ENCODE measurements at regions not wholly inside any gene's neighbourhood (a gene's known extent, or its start where the extent isn't known, plus 50 kb on each side); places are given as distances from the start of the nearest gene placed in this dataset.

GRCh38 chrX:82070948-82071347, 869.0 kb downstream of the SH3BGRL start:
- Histone ChIP-seq H4K20me1 (ENCODE audit: control insufficient read depth, insufficient read depth) (no peaks in the 10 kb centered on the region), H2AFZ (ENCODE audit: control insufficient read depth, low read depth, low read length) (no peak overlapping the region), H3K27ac (ENCODE audit: control insufficient read depth, insufficient read depth) (no peak overlapping the region), H3K4me2 (ENCODE audit: control insufficient read depth, insufficient read depth) (no peak overlapping the region), H3K4me1 (ENCODE audit: control insufficient read depth, insufficient read depth, low read length) (no peaks in the 10 kb centered on the region), H3K79me2 (ENCODE audit: control insufficient read depth, insufficient read depth, low read length) (no peaks in the 10 kb centered on the region), H3K4me3 (no peak overlapping the region), H3K9ac (ENCODE audit: control insufficient read depth, insufficient read depth, low read length) (no peak overlapping the region), H3K9me3 (replicated peaks; ENCODE audit: control insufficient read depth, insufficient read depth, low read length) (no peaks in the 10 kb centered on the region), H3K27me3 (replicated peaks in 1 of 2; ENCODE audit: control insufficient read depth in 2 of 2, insufficient read depth in 2 of 2, low read length in 1 of 2) (no peaks in the 10 kb centered on the region), H3K36me3 (ENCODE audit: control insufficient read depth in 2 of 2, insufficient read depth in 2 of 2, low read length in 1 of 2) (no peaks in the 10 kb centered on the region)
- RAD21 ChIA-PET (ENCODE audit: unreplicated experiment), result no interaction called here
- DNase-seq (ENCODE audit: low read depth, low spot score), result no peak
- CTCF ChIA-PET, result interaction anchor here (0.6 kb wide), 1 partner anchor 113 kb away, joined by 4 read pairs; no protein-coding TSS in a partner anchor
- 0% methylated on average over 1 of the region's 1 CpG for WGBS (ENCODE audit: insufficient coverage, insufficient replicate concordance, low lambda C conversion rate, missing lambda C conversion rate)
- in situ Hi-C loops (cut with MboI) (no loop called here), intact Hi-C loops (cut with micrococcal nuclease; ENCODE audit: unreplicated experiment) (no loop called here)
- BruUV-seq (replicated peaks), result no TSS peak
- ATAC-seq, result no peak
- POLR2A ChIA-PET, result no interaction called here
- no peak for TF ChIP-seq ZNF274 (IDR thresholded peaks at IDR 0.05; ENCODE audit: insufficient read depth, insufficient read length)
- no peak for TF ChIP-seq E2F8 (IDR thresholded peaks at IDR 0.05; ENCODE audit: low read depth, partially characterized antibody)
- TF ChIP-seq EP300 (IDR thresholded peaks at IDR 0.05; ENCODE audit: borderline replicate concordance in 1 of 2, control insufficient read depth in 1 of 2, low read depth in 2 of 2, low read length in 2 of 2), result no peak
- TF ChIP-seq TARDBP (IDR thresholded peaks at IDR 0.05; ENCODE audit: borderline replicate concordance), result no peak
- no peak for TF ChIP-seq POU2F2 (IDR thresholded peaks at IDR 0.05; ENCODE audit: borderline replicate concordance, low read depth, low read length)
- SMC1A ChIA-PET (ENCODE audit: uncharacterized antibody, unreplicated experiment), result no interaction called here
- FAIRE-seq, result no peak

- 0% methylated on average over 1 of the region's 1 CpG for WGBS (ENCODE audit: insufficient coverage, insufficient replicate concordance, low lambda C conversion rate, missing lambda C conversion rate)
- TF ChIP-seq SPI1 (IDR thresholded peaks at IDR 0.05; ENCODE audit: borderline replicate concordance, insufficient read depth, low read depth, low read length) (no peak), BHLHE40 (IDR thresholded peaks at IDR 0.05; ENCODE audit: borderline replicate concordance in 1 of 2, low read depth in 2 of 2, low read length in 1 of 2) (no peak), NFYA (IDR thresholded peaks at IDR 0.05; ENCODE audit: borderline replicate concordance, low read depth, low read length) (no peak), IRF4 (IDR thresholded peaks at IDR 0.05; ENCODE audit: low read depth, low read length) (no peak), TARDBP (IDR thresholded peaks at IDR 0.05; ENCODE audit: borderline replicate concordance) (no peak), ZSCAN29 (IDR thresholded peaks at IDR 0.05) (no peak), REST (IDR thresholded peaks at IDR 0.05; ENCODE audit: low read depth, low read length) (no peak)
Observed at GRCh38 chrX:82081027-82081426, 879.1 kb downstream of the SH3BGRL start.

More at GRCh38 chrX:82081027-82081426, 879.1 kb downstream of the SH3BGRL start:
- Histone ChIP-seq H3K79me2 (ENCODE audit: control insufficient read depth, insufficient read depth, low read length) (no peaks in the 10 kb centered on the region), H4K20me1 (ENCODE audit: control insufficient read depth, insufficient read depth) (no peaks in the 10 kb centered on the region), H3K4me2 (ENCODE audit: control insufficient read depth, insufficient read depth) (no peak overlapping the region), H3K36me3 (ENCODE audit: control insufficient read depth in 2 of 2, insufficient read depth in 2 of 2, low read length in 1 of 2) (no peaks in the 10 kb centered on the region), H2AFZ (ENCODE audit: control insufficient read depth, low read depth, low read length) (no peak overlapping the region), H3K4me1 (ENCODE audit: control insufficient read depth, insufficient read depth, low read length) (no peaks in the 10 kb centered on the region), H3K27me3 (replicated peaks in 1 of 2; ENCODE audit: control insufficient read depth in 2 of 2, insufficient read depth in 2 of 2, low read length in 1 of 2) (no peaks in the 10 kb centered on the region), H3K9ac (ENCODE audit: control insufficient read depth, insufficient read depth, low read length) (no peak overlapping the region), H3K9me3 (replicated peaks; ENCODE audit: control insufficient read depth, insufficient read depth, low read length) (no peaks in the 10 kb centered on the region), H3K4me3 (no peak overlapping the region), H3K27ac (ENCODE audit: control insufficient read depth, insufficient read depth) (no peak overlapping the region)
- ChIA-PET POLR2A (no interaction called here), SMC1A (ENCODE audit: uncharacterized antibody, unreplicated experiment) (no interaction called here), CTCF (interaction anchor here (0.9 kb wide), 1 partner anchor 123 kb away, joined by 3 read pairs; no protein-coding TSS in a partner anchor), RAD21 (ENCODE audit: unreplicated experiment) (no interaction called here)
- FAIRE-seq (no peak), ATAC-seq (no peak), DNase-seq (ENCODE audit: low read depth, low spot score) (no peak)
- intact Hi-C loops (cut with micrococcal nuclease; ENCODE audit: unreplicated experiment) (no loop called here), in situ Hi-C loops (cut with MboI) (no loop called here)
- BruUV-seq (replicated peaks), result no TSS peak

All from GM12878 (cell line).